ENCODE measurements at regions not wholly inside any gene's neighbourhood (a gene's known extent, or its start where the extent isn't known, plus 50 kb on each side); places are given as distances from the start of the nearest gene placed in this dataset.

DNA sequence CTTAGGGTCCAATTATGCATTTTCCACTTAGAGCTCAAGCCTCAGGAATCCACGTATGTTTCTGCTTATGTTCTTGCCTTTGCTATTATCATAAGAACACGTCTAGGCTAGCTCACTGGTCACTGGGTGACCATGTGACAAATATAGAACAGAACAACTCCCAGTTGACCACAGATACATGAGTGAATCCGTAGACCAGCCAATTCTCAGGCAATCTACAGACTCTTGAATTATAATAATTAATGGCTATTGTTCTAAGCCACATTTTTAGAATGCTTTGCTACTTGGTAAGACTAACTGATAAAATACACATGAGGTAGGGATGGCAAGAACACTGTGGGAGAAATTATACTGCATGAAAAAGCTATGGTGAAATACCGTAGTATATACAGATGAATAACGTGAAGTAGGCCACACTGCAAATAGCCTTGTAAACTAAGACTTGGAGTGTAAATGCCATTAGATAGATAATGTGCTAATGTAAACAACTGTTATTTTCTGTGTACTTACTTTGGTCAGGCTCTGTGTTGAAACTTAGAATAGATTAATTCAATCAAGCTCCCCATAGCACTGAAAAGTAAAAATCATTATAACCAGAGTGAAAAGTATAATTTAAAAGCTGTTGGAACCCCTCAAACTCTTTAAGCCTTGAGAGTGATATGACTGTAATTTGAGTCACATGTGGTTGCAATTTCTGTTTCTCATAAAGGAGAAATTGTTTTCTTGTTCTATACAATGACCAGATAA, 366.2 kb upstream of the CCDC179 start:
- DNase-seq (no peak), ATAC-seq (ENCODE audit: poor library complexity) (no peak)
- H3K4me1 Mint-ChIP-seq (ENCODE audit: low read depth) = no peaks in the 10 kb centered on the region
- H3K4me3 Mint-ChIP-seq = no peak overlapping the region
- intact Hi-C loops (cut with DNase I, micrococcal nuclease) = no loop called here
- TF ChIP-seq, protein P1, sequence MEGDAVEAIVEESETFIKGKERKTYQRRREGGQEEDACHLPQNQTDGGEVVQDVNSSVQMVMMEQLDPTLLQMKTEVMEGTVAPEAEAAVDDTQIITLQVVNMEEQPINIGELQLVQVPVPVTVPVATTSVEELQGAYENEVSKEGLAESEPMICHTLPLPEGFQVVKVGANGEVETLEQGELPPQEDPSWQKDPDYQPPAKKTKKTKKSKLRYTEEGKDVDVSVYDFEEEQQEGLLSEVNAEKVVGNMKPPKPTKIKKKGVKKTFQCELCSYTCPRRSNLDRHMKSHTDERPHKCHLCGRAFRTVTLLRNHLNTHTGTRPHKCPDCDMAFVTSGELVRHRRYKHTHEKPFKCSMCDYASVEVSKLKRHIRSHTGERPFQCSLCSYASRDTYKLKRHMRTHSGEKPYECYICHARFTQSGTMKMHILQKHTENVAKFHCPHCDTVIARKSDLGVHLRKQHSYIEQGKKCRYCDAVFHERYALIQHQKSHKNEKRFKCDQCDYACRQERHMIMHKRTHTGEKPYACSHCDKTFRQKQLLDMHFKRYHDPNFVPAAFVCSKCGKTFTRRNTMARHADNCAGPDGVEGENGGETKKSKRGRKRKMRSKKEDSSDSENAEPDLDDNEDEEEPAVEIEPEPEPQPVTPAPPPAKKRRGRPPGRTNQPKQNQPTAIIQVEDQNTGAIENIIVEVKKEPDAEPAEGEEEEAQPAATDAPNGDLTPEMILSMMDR (IDR thresholded peaks at IDR 0.05) = no peak
- peaks cover 8% of the 10 kb centered on the region for H3K9me3 Mint-ChIP-seq
- Histone ChIP-seq H3K27ac (ENCODE audit: low read depth in 1 of 2, low read length in 2 of 2) (no peak overlapping the region), H3K9me3 (ENCODE audit: control insufficient read depth in 1 of 2, insufficient read depth in 1 of 2, low read length in 2 of 2) (no peaks in the 10 kb centered on the region), H3K4me3 (ENCODE audit: low read length) (no peak overlapping the region), H3K4me1 (ENCODE audit: insufficient read depth, low read length) (no peaks in the 10 kb centered on the region), H3K27me3 (ENCODE audit: control insufficient read depth in 1 of 2, insufficient read depth in 2 of 2, low read length in 2 of 2) (no peaks in the 10 kb centered on the region), H3K36me3 (ENCODE audit: insufficient read depth, low read length) (no peaks in the 10 kb centered on the region)
- ChIA-PET CTCF (no interaction called here), POLR2A (no interaction called here)
- H3K27me3 Mint-ChIP-seq = no peaks in the 10 kb centered on the region
- no peak overlapping the region for H3K27ac Mint-ChIP-seq
- H3K36me3 Mint-ChIP-seq (ENCODE audit: low read depth) = no peaks in the 10 kb centered on the region

DNA sequence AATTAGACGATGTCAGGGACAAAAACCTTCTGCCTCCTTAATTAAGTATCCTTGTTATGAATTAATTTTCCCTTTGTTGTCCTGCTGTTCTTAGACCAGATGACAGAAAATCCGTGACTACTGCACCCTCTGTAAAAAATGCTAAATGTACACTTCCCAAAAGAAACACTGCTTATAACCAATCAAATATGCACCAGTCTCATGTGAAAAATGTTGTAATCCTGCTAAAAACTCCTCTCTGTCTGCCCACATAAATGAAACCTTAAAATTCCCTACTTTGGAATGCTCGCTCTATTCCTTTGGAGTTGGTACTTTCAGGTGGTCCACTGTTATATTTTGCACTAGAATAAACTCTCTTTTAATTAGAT, 366.8 kb upstream of the CCDC179 start:
- ATAC-seq (ENCODE audit: poor library complexity) (no peak), DNase-seq (no peak)
- no peaks in the 10 kb centered on the region for H3K4me1 ChIP-seq (ENCODE audit: insufficient read depth, low read length)
- no peaks in the 10 kb centered on the region for H3K27me3 ChIP-seq (ENCODE audit: control insufficient read depth in 1 of 2, insufficient read depth in 2 of 2, low read length in 2 of 2)
- CTCF ChIA-PET = no interaction called here
- no peak overlapping the region for H3K27ac Mint-ChIP-seq
- H3K4me1 Mint-ChIP-seq (ENCODE audit: low read depth) = no peaks in the 10 kb centered on the region
- no peak overlapping the region for H3K27ac ChIP-seq (ENCODE audit: low read depth in 1 of 2, low read length in 2 of 2)
- POLR2A ChIA-PET = no interaction called here
- no peaks in the 10 kb centered on the region for H3K36me3 ChIP-seq (ENCODE audit: insufficient read depth, low read length)
- H3K27me3 Mint-ChIP-seq = no peaks in the 10 kb centered on the region
- peaks cover 8% of the 10 kb centered on the region for H3K9me3 Mint-ChIP-seq
- intact Hi-C loops (cut with DNase I, micrococcal nuclease) = no loop called here
- H3K4me3 Mint-ChIP-seq = no peak overlapping the region
- H3K4me3 ChIP-seq (ENCODE audit: low read length) = no peak overlapping the region
- TF ChIP-seq, protein P1 (IDR thresholded peaks at IDR 0.05) = no peak
- H3K9me3 ChIP-seq (ENCODE audit: control insufficient read depth in 1 of 2, insufficient read depth in 1 of 2, low read length in 2 of 2) = no peaks in the 10 kb centered on the region
- H3K36me3 Mint-ChIP-seq (ENCODE audit: low read depth) = no peaks in the 10 kb centered on the region

DNA sequence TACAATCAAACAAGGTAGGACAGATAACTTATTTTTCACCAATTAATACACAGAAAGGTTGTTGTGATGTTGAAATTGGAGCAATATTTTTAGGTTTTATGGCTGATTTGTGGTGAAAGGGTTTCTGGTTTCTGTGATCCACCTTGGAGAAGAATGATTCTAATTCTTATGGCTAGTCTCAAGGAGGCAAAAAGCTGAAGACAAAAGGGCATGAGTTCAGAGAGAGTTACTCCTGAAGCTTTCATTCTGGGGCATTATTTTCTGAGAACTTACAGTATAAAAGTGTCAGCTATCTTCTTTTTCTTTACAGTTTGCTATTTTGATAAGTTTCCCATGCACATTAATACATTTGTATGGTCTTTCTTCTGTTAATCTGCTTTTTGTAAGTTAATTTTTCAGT, 372.4 kb upstream of the CCDC179 start:
- Histone ChIP-seq H3K4me1 (ENCODE audit: insufficient read depth, low read length) (no peaks in the 10 kb centered on the region), H3K27me3 (ENCODE audit: control insufficient read depth in 1 of 2, insufficient read depth in 2 of 2, low read length in 2 of 2) (no peaks in the 10 kb centered on the region), H3K27ac (ENCODE audit: low read depth in 1 of 2, low read length in 2 of 2) (no peak overlapping the region), H3K9me3 (ENCODE audit: control insufficient read depth in 1 of 2, insufficient read depth in 1 of 2, low read length in 2 of 2) (no peaks in the 10 kb centered on the region), H3K36me3 (ENCODE audit: insufficient read depth, low read length) (no peaks in the 10 kb centered on the region), H3K4me3 (ENCODE audit: low read length) (no peak overlapping the region)
- H3K36me3 Mint-ChIP-seq (ENCODE audit: low read depth) = no peaks in the 10 kb centered on the region
- ATAC-seq (ENCODE audit: poor library complexity) (no peak), DNase-seq (no peak)
- no peak overlapping the region for H3K4me3 Mint-ChIP-seq
- ChIA-PET POLR2A (no interaction called here), CTCF (no interaction called here)
- H3K27me3 Mint-ChIP-seq = no peaks in the 10 kb centered on the region
- TF ChIP-seq, protein P1 (IDR thresholded peaks at IDR 0.05) = no peak
- peaks cover 4% of the 10 kb centered on the region for H3K9me3 Mint-ChIP-seq
- H3K4me1 Mint-ChIP-seq (ENCODE audit: low read depth) = no peaks in the 10 kb centered on the region
- intact Hi-C loops (cut with DNase I, micrococcal nuclease) = no loop called here
- no peak overlapping the region for H3K27ac Mint-ChIP-seq
